ENCODE measurements at regions not wholly inside any gene's neighbourhood (a gene's known extent, or its start where the extent isn't known, plus 50 kb on each side); places are given as distances from the start of the nearest gene placed in this dataset.

DNA sequence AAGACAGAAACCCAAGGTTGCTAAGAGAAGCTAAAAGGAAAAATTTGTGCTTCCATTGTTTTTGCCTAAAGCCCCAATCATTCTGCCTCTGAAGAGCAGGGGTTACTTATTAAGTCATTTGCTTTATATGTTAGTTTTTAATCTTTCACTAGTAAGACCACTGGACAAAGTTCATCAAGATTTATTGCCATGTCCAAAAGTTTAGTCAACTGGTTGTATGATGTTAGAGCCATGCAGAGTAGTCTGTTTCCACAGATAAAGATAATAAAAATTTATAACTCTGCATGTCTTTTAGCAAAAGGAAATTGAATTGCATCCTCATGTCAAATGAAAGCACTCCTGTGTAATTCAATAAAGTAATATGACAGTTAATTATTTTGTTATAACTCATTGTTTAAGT, 75.8 kb upstream of the PRKG2 start:
- Histone ChIP-seq H3K27me3 (no peaks in the 10 kb centered on the region), H3K36me3 (no peaks in the 10 kb centered on the region), H3K4me2 (no peak overlapping the region), H3K4me3 (no peak overlapping the region), H4K20me1 (no peaks in the 10 kb centered on the region), H3K4me1 (peaks cover 0 to 6% (median 0%) of the 10 kb centered on the region in 10 experiments; a peak in 1 of 20 replicates), H3K9me3 (replicated peaks in 1 of 11) (0 out of 22 replicates have a peak, but pooled peaks cover 0 to 2% (median 0%) of the 10 kb centered on the region in 11 experiments), H3K9ac (no peak overlapping the region), H3K27ac (no peak overlapping the region)
- TF ChIP-seq Cebpa-rat (IDR thresholded peaks at IDR 0.05): no peak

- no peaks in the 10 kb centered on the region for H3K27me3 ChIP-seq
- H3K4me1 ChIP-seq: peaks cover 0 to 6% (median 0%) of the 10 kb centered on the region in 10 experiments; a peak in 1 of 20 replicates
- H3K36me3 ChIP-seq: no peaks in the 10 kb centered on the region
- H3K4me3 ChIP-seq: no peak overlapping the region
- no peak overlapping the region for H3K9ac ChIP-seq
- TF ChIP-seq Cebpa-rat (IDR thresholded peaks at IDR 0.05): no peak
- H4K20me1 ChIP-seq: no peaks in the 10 kb centered on the region
- no peak overlapping the region for H3K4me2 ChIP-seq
- H3K27ac ChIP-seq: no peak overlapping the region
- H3K9me3 ChIP-seq (replicated peaks in 1 of 11): no peaks in the 10 kb centered on the region
These were observed 72.1 kb upstream of the PRKG2 start for GRCh38 chr4:81287101-81287500.

- Histone ChIP-seq H3K9me3 (replicated peaks in 1 of 11) (no peaks in the 10 kb centered on the region), H3K4me2 (no peak overlapping the region), H3K36me3 (no peaks in the 10 kb centered on the region), H3K4me1 (no peaks in the 10 kb centered on the region), H4K20me1 (no peaks in the 10 kb centered on the region), H3K4me3 (no peak overlapping the region), H3K27me3 (no peaks in the 10 kb centered on the region), H3K9ac (no peak overlapping the region), H3K27ac (no peak overlapping the region)
- TF ChIP-seq Cebpa-rat (IDR thresholded peaks at IDR 0.05): no peak
These were observed 67.1 kb upstream of the PRKG2 start for GRCh38 chr4:81282131-81282530.

- H3K4me2 ChIP-seq: no peak overlapping the region
- no peak overlapping the region for H3K9ac ChIP-seq
- no peaks in the 10 kb centered on the region for H3K36me3 ChIP-seq
- H3K27ac ChIP-seq: no peak overlapping the region
- peaks cover 10 to 25% (median 15%) of the 10 kb centered on the region in 11 experiments; a peak in 19 of 22 replicates for H3K9me3 ChIP-seq (replicated peaks in 1 of 11)
- no peaks in the 10 kb centered on the region for H3K27me3 ChIP-seq
- H3K4me3 ChIP-seq: no peak overlapping the region
- H3K4me1 ChIP-seq: no peaks in the 10 kb centered on the region
- H4K20me1 ChIP-seq: no peaks in the 10 kb centered on the region
- no peak for TF ChIP-seq Cebpa-rat (IDR thresholded peaks at IDR 0.05)
These were observed 59.4 kb upstream of the PRKG2 start for GRCh38 chr4:81274460-81274859.

DNA sequence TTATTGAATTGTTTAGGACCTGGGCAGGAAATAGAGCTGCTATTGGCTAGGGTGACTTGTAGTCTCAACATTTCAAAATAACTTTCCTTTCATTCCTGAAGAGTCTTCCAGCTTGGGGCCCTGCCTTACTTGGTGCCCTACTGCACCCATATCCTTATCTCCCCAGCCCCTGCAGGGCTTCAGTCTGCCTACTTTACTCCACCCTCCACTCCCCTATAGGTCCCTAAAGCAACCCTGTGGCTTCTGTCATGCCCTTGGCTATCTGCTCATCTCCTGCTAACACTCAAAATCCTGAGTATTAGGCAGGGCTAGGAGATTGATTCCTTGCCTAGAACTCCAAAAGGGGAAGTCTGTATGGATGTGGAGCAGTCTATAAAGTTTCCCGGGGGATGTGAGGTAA, 57.6 kb upstream of the PRKG2 start:
- Histone ChIP-seq H3K27me3 (no peaks in the 10 kb centered on the region), H3K9me3 (replicated peaks in 1 of 11) (peaks cover 10 to 27% (median 18%) of the 10 kb centered on the region in 11 experiments; a peak in 19 of 22 replicates)

More for the DNA sequence above, 57.6 kb upstream of the PRKG2 start:
- Histone ChIP-seq H3K9ac (no peak overlapping the region), H4K20me1 (no peaks in the 10 kb centered on the region), H3K4me2 (no peak overlapping the region), H3K27ac (no peak overlapping the region), H3K36me3 (no peaks in the 10 kb centered on the region), H3K4me3 (no peak overlapping the region), H3K4me1 (no peaks in the 10 kb centered on the region)
- TF ChIP-seq Cebpa-rat (IDR thresholded peaks at IDR 0.05): no peak
